Hematopoietic multipotent progenitor cell treated with erythropoietin and hydrocortisone succinate and interleukin-3 and kit ligand, for 15 days (in vitro differentiated cells): ENCODE measurements at regions not wholly inside any gene's neighbourhood (a gene's known extent, or its start where the extent isn't known, plus 50 kb on each side); places are given as distances from the start of the nearest gene placed in this dataset.

Experiments
- DNase-seq: peaks from one replicate; pipeline ENCODE4 v3.0.0-alpha.2; 2015; ENCODE audit warnings: low spot score

DNA sequence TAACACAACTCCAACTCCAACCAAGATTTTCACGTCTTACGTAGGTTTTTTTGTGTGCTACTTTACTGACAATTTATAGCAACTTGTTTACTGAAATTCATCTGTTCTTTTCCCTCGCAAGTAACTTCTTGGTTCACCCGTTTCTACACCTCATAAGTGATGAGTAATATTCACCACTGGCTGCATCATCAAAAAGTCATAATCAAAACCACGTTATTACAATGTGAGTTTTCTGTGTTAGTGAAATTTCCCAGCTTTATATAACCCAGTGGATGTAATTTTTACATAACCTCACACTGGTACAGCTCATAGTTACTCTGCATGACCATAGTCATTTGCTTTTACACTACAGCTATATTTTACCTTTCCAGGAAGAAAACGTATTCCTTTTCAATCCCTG lies 401.1 kb upstream of the LYPLAL1 start:
- no peak for DNase-seq

DNA sequence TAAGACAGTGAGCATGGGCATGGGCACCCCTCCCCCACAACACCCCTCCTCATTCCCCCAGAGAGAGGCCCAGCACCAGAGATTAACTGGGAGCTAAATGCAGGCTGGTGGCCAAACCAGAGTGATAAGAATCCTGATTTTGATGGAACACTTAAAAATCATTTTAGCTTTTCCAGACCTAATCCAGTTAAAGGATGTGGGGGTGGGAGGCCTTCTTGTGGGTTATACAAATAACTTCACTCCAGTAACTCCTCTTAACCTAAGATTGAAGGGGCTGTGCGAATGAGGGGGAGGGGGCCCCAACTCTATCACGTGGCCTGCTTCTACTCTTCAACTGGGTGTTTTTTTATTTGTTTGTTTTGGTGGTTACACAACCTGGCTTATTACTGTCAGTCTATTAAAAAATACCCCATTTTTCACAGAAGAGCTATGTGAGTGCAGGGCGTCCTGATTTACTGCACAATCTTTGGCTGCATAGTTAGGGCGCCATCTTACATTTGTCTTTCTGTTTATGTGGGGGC lies 398.1 kb upstream of the LYPLAL1 start:
- no peak for DNase-seq

DNA sequence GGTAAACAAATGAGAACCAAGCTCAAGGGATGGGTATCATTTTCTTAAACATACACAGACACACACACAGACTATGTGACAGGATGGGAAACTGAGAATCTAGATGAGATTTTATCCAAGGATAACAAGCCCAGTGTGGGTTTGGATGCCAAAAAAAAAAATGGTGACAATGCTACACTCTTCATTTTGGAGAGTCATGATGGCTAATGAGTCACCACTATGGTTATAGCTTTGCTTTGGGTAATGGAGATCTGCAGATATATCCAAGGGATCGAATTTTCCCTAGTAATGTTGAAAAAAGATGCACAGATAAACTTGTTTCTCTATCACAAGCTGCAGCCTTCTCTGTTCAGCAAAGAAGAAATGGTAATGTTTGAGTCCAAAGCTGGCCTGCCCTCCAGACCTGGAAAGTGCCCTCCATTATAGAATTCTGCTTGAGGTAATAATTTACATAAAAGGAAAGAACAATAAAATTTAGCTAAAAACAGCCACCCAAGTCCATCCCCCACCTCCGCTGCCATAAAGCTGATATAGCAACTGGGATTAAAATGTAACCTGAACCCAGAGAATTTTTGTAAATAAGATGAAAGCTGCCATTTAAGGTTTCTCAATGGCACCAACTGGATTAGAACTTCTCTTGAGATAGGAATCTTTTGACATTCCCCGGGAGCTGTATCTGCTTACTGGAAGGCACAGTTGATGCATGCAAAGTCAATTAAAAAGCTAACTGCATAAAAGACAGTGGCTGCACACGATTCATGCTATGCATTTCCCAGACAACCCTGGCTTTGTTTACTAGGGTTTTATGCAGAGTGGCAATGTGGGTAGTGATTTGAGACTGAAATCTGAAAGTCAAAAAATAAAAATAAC lies 395.2 kb upstream of the LYPLAL1 start:
- no peak for DNase-seq

GRCh38 chr1:218779341-218780100 lies 394.2 kb upstream of the LYPLAL1 start:
- DNase-seq: no peak

DNA sequence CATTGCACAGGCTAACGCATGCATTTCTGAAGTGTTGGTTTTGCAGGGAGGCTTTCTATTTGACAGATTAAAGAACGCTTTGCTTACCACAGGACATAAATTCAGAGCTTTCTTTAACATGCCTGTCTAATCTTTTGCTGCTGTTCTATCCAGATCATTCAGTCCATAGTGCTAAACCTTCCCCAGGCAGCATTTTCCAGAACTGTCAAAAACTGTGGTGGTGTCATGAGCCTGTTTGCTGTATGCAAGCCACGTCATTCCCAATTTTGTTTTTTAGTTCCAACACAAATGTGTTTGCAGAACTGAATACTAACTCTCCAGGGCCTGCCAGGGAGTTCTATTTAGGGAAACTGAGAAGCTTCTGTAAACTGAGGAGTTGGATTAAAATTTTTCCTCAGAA lies 390.5 kb upstream of the LYPLAL1 start:
- DNase-seq: no peak

- DNase-seq: no peak
Observed at GRCh38 chr1:218783916-218784315, 389.8 kb upstream of the LYPLAL1 start.

DNA sequence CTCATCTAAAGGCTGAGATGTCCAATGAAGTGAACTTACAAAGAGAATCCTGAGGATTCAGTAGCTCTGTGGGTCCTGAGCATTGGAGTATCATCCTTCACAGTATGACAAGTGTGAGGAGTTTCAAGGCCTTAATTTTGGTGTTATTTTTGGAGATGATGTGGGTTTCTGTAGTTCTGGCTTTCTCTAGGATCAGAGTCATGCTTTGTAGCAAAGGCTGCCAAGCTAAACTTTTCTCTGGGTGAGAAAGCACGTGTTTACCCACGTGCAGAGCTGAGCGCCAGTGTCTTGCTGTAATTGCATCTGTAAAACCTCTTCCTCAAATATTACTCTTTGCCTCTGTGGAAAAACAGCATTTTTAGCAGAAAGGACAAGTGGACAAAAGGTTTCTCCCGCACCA lies 387.8 kb upstream of the LYPLAL1 start:
- DNase-seq: no peak

DNA sequence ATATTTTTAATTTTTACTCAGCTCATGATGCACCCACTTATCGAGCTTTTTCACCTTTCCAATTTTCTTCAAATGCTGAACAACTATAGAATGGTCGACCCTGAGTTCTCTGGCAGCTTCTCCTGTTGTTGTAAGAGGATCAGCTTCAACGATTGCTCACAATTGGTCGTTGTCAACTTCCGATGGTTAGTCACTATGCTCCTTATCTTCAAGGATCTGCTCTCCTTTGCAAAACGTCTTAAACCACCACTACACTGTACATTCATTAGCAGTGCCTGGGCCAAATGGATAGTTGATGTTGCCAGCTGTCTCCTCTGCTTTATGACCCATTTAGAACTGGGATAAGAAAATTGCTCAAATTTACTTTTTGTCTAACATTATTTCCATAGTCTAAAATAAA lies 385.9 kb upstream of the LYPLAL1 start:
- no peak for DNase-seq

- DNase-seq: no peak
Observed at GRCh38 chr1:218796773-218797172, 376.9 kb upstream of the LYPLAL1 start.

GRCh38 chr1:218802799-218803198 lies 370.9 kb upstream of the LYPLAL1 start:
- DNase-seq: no peak

DNA sequence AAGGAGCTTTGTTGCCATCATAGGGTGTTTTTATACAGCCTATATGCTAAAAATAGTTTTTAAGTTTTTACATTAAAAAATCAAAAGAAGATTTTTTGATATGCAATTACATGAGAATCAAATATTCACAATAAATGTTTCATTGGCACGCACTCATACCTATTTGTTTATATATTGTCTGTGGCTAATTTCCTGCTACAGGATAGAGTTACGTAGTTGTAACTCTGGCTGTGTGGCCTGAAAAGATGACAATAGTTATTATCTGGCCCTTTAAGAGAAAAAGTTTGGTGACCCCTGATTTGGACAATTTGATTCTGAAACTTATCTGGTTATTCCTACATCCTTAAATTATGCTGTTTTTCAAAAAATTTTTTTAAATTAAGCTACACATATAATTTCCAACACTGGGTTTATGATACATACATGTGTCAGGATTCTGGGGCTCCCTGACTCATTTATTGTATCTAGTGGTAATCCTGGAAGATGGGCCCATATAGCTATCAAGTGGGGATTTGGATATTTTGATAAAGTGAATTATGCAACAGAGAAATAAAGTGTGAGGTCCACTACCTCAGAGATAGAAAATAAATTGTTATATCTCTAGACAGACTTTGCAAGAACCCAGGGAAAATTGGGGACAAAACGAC lies 370.2 kb upstream of the LYPLAL1 start:
- no peak for DNase-seq

GRCh38 chr1:218804014-218804785 lies 369.5 kb upstream of the LYPLAL1 start:
- no peak for DNase-seq

- no peak for DNase-seq
Observed at GRCh38 chr1:218809061-218809460, 364.6 kb upstream of the LYPLAL1 start.

DNA sequence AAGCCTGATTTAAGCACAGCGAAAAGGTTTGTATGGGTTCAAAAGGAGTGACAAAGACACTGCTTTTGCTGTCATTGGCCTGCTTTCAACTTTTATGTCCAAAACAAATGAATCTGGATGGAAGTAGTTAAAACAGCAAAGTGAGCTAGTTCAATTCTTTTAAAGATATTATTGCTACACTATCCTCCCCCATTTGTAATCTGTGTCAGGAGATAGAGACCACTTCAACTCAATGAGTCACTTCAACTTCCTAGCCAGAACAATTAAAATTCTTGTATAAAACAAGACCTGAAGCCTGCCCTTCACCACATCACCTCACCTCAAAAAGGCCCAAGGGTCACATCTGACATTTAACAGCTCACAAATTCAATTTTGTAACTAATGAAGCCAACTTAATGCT lies 364.1 kb upstream of the LYPLAL1 start:
- DNase-seq: no peak

GRCh38 chr1:218810306-218810705 lies 363.4 kb upstream of the LYPLAL1 start:
- DNase-seq: no peak

- DNase-seq: no peak
Observed at GRCh38 chr1:218811497-218811896, 362.2 kb upstream of the LYPLAL1 start.

- no peak for DNase-seq
Observed at GRCh38 chr1:218812360-218812759, 361.3 kb upstream of the LYPLAL1 start.

DNA sequence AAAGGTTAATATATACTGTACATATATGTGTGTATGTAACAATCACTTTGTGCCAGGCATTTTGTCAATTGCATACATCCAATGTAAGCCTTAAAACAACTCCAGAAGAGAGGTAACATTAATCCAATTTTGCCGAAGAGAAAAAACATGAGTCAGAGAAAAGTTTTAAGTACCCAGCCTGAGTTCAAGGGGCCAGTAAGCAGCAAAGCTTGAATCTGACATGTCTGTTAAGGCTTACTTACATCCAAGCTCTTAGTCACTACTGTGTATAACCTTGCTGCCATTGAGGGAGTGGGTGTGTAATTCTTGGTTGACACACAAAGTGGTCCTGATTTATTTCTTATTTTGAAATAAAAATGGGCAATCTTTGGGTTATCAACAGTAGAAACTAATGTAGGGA lies 360.4 kb upstream of the LYPLAL1 start:
- no peak for DNase-seq

GRCh38 chr1:218815076-218815475 lies 358.6 kb upstream of the LYPLAL1 start:
- DNase-seq: no peak

- DNase-seq: no peak
Observed at GRCh38 chr1:218817071-218817470, 356.6 kb upstream of the LYPLAL1 start.

GRCh38 chr1:218817691-218818465 lies 355.8 kb upstream of the LYPLAL1 start:
- no peak for DNase-seq
